ENCODE measurements at regions not wholly inside any gene's neighbourhood (a gene's known extent, or its start where the extent isn't known, plus 50 kb on each side); places are given as distances from the start of the nearest gene placed in this dataset.
A peak's percentile ranks its signal among the peaks of the same experiment; 100 is the strongest.

- no peak for DNase-seq
These were observed 85.0 kb upstream of the RAB3GAP2 start for GRCh38 chr1:220356981-220357850.

- no peak for DNase-seq
These were observed 81.2 kb upstream of the RAB3GAP2 start for GRCh38 chr1:220353229-220354012.

GRCh38 chr1:220348211-220348610, 76.0 kb upstream of the RAB3GAP2 start:
- peak; percentile 84 for DNase-seq

- peak; percentile 86 for DNase-seq
These were observed 75.5 kb upstream of the RAB3GAP2 start for GRCh38 chr1:220347654-220348175.

- DNase-seq: no peak
These were observed 72.5 kb upstream of the RAB3GAP2 start for GRCh38 chr1:220344745-220345144.

GRCh38 chr1:220342853-220343252, 70.6 kb upstream of the RAB3GAP2 start:
- no peak for DNase-seq

GRCh38 chr1:220341126-220341525, 68.9 kb upstream of the RAB3GAP2 start:
- DNase-seq: no peak

GRCh38 chr1:220339581-220339980, 67.3 kb upstream of the RAB3GAP2 start:
- DNase-seq: no peak

- no peak for DNase-seq
These were observed 66.5 kb upstream of the RAB3GAP2 start for GRCh38 chr1:220338759-220339158.

GRCh38 chr1:220336391-220337031, 64.3 kb upstream of the RAB3GAP2 start:
- peak; percentile 57 for DNase-seq

GRCh38 chr1:220335668-220336067, 63.4 kb upstream of the RAB3GAP2 start:
- peak; percentile 96 for DNase-seq

- DNase-seq: no peak
These were observed 59.1 kb upstream of the RAB3GAP2 start for GRCh38 chr1:220331318-220331717.

GRCh38 chr1:220330265-220330664, 58.0 kb upstream of the RAB3GAP2 start:
- no peak for DNase-seq

GRCh38 chr1:220327106-220327505, 54.9 kb upstream of the RAB3GAP2 start:
- DNase-seq: no peak

GRCh38 chr1:220326578-220326977, 54.3 kb upstream of the RAB3GAP2 start:
- no peak for DNase-seq

- DNase-seq: peak; percentile 78
These were observed 53.2 kb upstream of the RAB3GAP2 start for GRCh38 chr1:220325306-220325995.

- no peak for DNase-seq
These were observed 51.5 kb upstream of the RAB3GAP2 start for GRCh38 chr1:220323717-220324116.

- DNase-seq: no peak
These were observed 50.3 kb upstream of the RAB3GAP2 start for GRCh38 chr1:220322570-220322969.
